ENCODE measurements at regions not wholly inside any gene's neighbourhood (a gene's known extent, or its start where the extent isn't known, plus 50 kb on each side); places are given as distances from the start of the nearest gene placed in this dataset.
"Not testable (repeated sequence)": the region's sequence is repeated elsewhere in the genome, so short reads cannot be mapped to it uniquely, and the experiment has no call there.

- Histone ChIP-seq H3K27ac (ENCODE audit: low read depth, low read length) (no peak overlapping the region), H3K36me3 (ENCODE audit: insufficient read depth, low read length) (no peaks in the 10 kb centered on the region), H3K4me1 (ENCODE audit: control insufficient read depth, insufficient read depth, low read length, unreplicated experiment) (no peaks in the 10 kb centered on the region), H3K27me3 (ENCODE audit: insufficient read depth, low read length) (no peaks in the 10 kb centered on the region), H3K79me2 (ENCODE audit: control insufficient read depth, insufficient read depth, low read length, unreplicated experiment) (no peaks in the 10 kb centered on the region), H3K4me3 (ENCODE audit: low read depth, low read length) (no peak overlapping the region), H2AFZ (ENCODE audit: low read length, unreplicated experiment) (no peak overlapping the region)
Measured at GRCh38 chr4:156303708-156304107, 350.0 kb upstream of the CTSO start.

GRCh38 chr4:156298230-156298629, 344.6 kb upstream of the CTSO start:
- no peaks in the 10 kb centered on the region for H3K36me3 ChIP-seq (ENCODE audit: insufficient read depth, low read length)
- no peak overlapping the region for H2AFZ ChIP-seq (ENCODE audit: low read length, unreplicated experiment)
- H3K79me2 ChIP-seq (ENCODE audit: control insufficient read depth, insufficient read depth, low read length, unreplicated experiment) = no peaks in the 10 kb centered on the region
- H3K4me1 ChIP-seq (ENCODE audit: control insufficient read depth, insufficient read depth, low read length, unreplicated experiment) = peaks cover 28% of the 10 kb centered on the region
- no peak overlapping the region for H3K4me3 ChIP-seq (ENCODE audit: low read depth, low read length)
- peak overlapping the region; percentile 73 for H3K27ac ChIP-seq (ENCODE audit: low read depth, low read length)
- H3K27me3 ChIP-seq (ENCODE audit: insufficient read depth, low read length) = no peaks in the 10 kb centered on the region

GRCh38 chr4:156295676-156296195, 342.1 kb upstream of the CTSO start:
- Histone ChIP-seq H3K36me3 (ENCODE audit: insufficient read depth, low read length) (no peaks in the 10 kb centered on the region), H3K4me3 (ENCODE audit: low read depth, low read length) (no peak overlapping the region), H3K27me3 (ENCODE audit: insufficient read depth, low read length) (no peaks in the 10 kb centered on the region), H3K4me1 (ENCODE audit: control insufficient read depth, insufficient read depth, low read length, unreplicated experiment) (peaks cover 40% of the 10 kb centered on the region), H3K27ac (ENCODE audit: low read depth, low read length) (no peak overlapping the region), H3K79me2 (ENCODE audit: control insufficient read depth, insufficient read depth, low read length, unreplicated experiment) (no peaks in the 10 kb centered on the region), H2AFZ (ENCODE audit: low read length, unreplicated experiment) (no peak overlapping the region)

- Histone ChIP-seq H3K27ac (ENCODE audit: low read depth, low read length) (peak overlapping the region; percentile 73), H2AFZ (ENCODE audit: low read length, unreplicated experiment) (no peak overlapping the region)
Measured at GRCh38 chr4:156294577-156294976, 340.9 kb upstream of the CTSO start.

GRCh38 chr4:156293657-156294297, 340.1 kb upstream of the CTSO start:
- Histone ChIP-seq H3K36me3 (ENCODE audit: insufficient read depth, low read length) (no peaks in the 10 kb centered on the region), H2AFZ (ENCODE audit: low read length, unreplicated experiment) (no peak overlapping the region), H3K27ac (ENCODE audit: low read depth, low read length) (peak overlapping the region; percentile 73), H3K4me3 (ENCODE audit: low read depth, low read length) (peak overlapping the region; percentile 10), H3K79me2 (ENCODE audit: control insufficient read depth, insufficient read depth, low read length, unreplicated experiment) (no peaks in the 10 kb centered on the region), H3K27me3 (ENCODE audit: insufficient read depth, low read length) (no peaks in the 10 kb centered on the region), H3K4me1 (ENCODE audit: control insufficient read depth, insufficient read depth, low read length, unreplicated experiment) (peaks cover 40% of the 10 kb centered on the region)

More at GRCh38 chr4:156294577-156294976, 340.9 kb upstream of the CTSO start:
- Histone ChIP-seq H3K27me3 (ENCODE audit: insufficient read depth, low read length) (no peaks in the 10 kb centered on the region), H3K79me2 (ENCODE audit: control insufficient read depth, insufficient read depth, low read length, unreplicated experiment) (no peaks in the 10 kb centered on the region), H3K36me3 (ENCODE audit: insufficient read depth, low read length) (no peaks in the 10 kb centered on the region), H3K4me3 (ENCODE audit: low read depth, low read length) (peak overlapping the region; percentile 10), H3K4me1 (ENCODE audit: control insufficient read depth, insufficient read depth, low read length, unreplicated experiment) (peaks cover 40% of the 10 kb centered on the region)

GRCh38 chr4:156291317-156291716, 337.7 kb upstream of the CTSO start:
- H3K27me3 ChIP-seq (ENCODE audit: insufficient read depth, low read length) = no peaks in the 10 kb centered on the region
- no peaks in the 10 kb centered on the region for H3K36me3 ChIP-seq (ENCODE audit: insufficient read depth, low read length)
- H2AFZ ChIP-seq (ENCODE audit: low read length, unreplicated experiment) = no peak overlapping the region
- peaks cover 32% of the 10 kb centered on the region for H3K4me1 ChIP-seq (ENCODE audit: control insufficient read depth, insufficient read depth, low read length, unreplicated experiment)
- H3K79me2 ChIP-seq (ENCODE audit: control insufficient read depth, insufficient read depth, low read length, unreplicated experiment) = no peaks in the 10 kb centered on the region
- H3K4me3 ChIP-seq (ENCODE audit: low read depth, low read length) = no peak overlapping the region
- H3K27ac ChIP-seq (ENCODE audit: low read depth, low read length) = peak overlapping the region; percentile 51

- Histone ChIP-seq H3K79me2 (ENCODE audit: control insufficient read depth, insufficient read depth, low read length, unreplicated experiment) (no peaks in the 10 kb centered on the region), H3K27ac (ENCODE audit: low read depth, low read length) (no peak overlapping the region), H3K27me3 (ENCODE audit: insufficient read depth, low read length) (no peaks in the 10 kb centered on the region)
Measured at GRCh38 chr4:156290811-156291210, 337.1 kb upstream of the CTSO start.

GRCh38 chr4:156290026-156290425, 336.4 kb upstream of the CTSO start:
- H3K4me1 ChIP-seq (ENCODE audit: control insufficient read depth, insufficient read depth, low read length, unreplicated experiment) = peaks cover 23% of the 10 kb centered on the region
- not testable (repeated sequence) for H3K27ac ChIP-seq (ENCODE audit: low read depth, low read length); H3K36me3 ChIP-seq (ENCODE audit: insufficient read depth, low read length); H2AFZ ChIP-seq (ENCODE audit: low read length, unreplicated experiment); H3K79me2 ChIP-seq (ENCODE audit: control insufficient read depth, insufficient read depth, low read length, unreplicated experiment); H3K4me3 ChIP-seq (ENCODE audit: low read depth, low read length); H3K27me3 ChIP-seq (ENCODE audit: insufficient read depth, low read length)

More at GRCh38 chr4:156290811-156291210, 337.1 kb upstream of the CTSO start:
- H2AFZ ChIP-seq (ENCODE audit: low read length, unreplicated experiment) = peak overlapping the region; percentile 27
- H3K4me1 ChIP-seq (ENCODE audit: control insufficient read depth, insufficient read depth, low read length, unreplicated experiment) = peaks cover 31% of the 10 kb centered on the region
- no peaks in the 10 kb centered on the region for H3K36me3 ChIP-seq (ENCODE audit: insufficient read depth, low read length)
- H3K4me3 ChIP-seq (ENCODE audit: low read depth, low read length) = no peak overlapping the region

GRCh38 chr4:156280686-156281085, 327.0 kb upstream of the CTSO start:
- Histone ChIP-seq H3K79me2 (ENCODE audit: control insufficient read depth, insufficient read depth, low read length, unreplicated experiment) (no peaks in the 10 kb centered on the region), H3K36me3 (ENCODE audit: insufficient read depth, low read length) (no peaks in the 10 kb centered on the region), H3K4me3 (ENCODE audit: low read depth, low read length) (no peak overlapping the region), H3K27ac (ENCODE audit: low read depth, low read length) (no peak overlapping the region), H3K4me1 (ENCODE audit: control insufficient read depth, insufficient read depth, low read length, unreplicated experiment) (no peaks in the 10 kb centered on the region), H2AFZ (ENCODE audit: low read length, unreplicated experiment) (no peak overlapping the region), H3K27me3 (ENCODE audit: insufficient read depth, low read length) (no peaks in the 10 kb centered on the region)

GRCh38 chr4:156265407-156265806, 311.7 kb upstream of the CTSO start:
- Histone ChIP-seq H2AFZ (ENCODE audit: low read length, unreplicated experiment) (no peak overlapping the region), H3K27me3 (ENCODE audit: insufficient read depth, low read length) (no peaks in the 10 kb centered on the region), H3K4me3 (ENCODE audit: low read depth, low read length) (no peak overlapping the region), H3K79me2 (ENCODE audit: control insufficient read depth, insufficient read depth, low read length, unreplicated experiment) (no peaks in the 10 kb centered on the region), H3K27ac (ENCODE audit: low read depth, low read length) (no peak overlapping the region), H3K4me1 (ENCODE audit: control insufficient read depth, insufficient read depth, low read length, unreplicated experiment) (no peaks in the 10 kb centered on the region), H3K36me3 (ENCODE audit: insufficient read depth, low read length) (no peaks in the 10 kb centered on the region)

- Histone ChIP-seq H3K27ac (ENCODE audit: low read depth, low read length) (no peak overlapping the region), H3K27me3 (ENCODE audit: insufficient read depth, low read length) (no peaks in the 10 kb centered on the region), H3K36me3 (ENCODE audit: insufficient read depth, low read length) (no peaks in the 10 kb centered on the region), H3K4me3 (ENCODE audit: low read depth, low read length) (no peak overlapping the region), H2AFZ (ENCODE audit: low read length, unreplicated experiment) (no peak overlapping the region), H3K79me2 (ENCODE audit: control insufficient read depth, insufficient read depth, low read length, unreplicated experiment) (no peaks in the 10 kb centered on the region), H3K4me1 (ENCODE audit: control insufficient read depth, insufficient read depth, low read length, unreplicated experiment) (no peaks in the 10 kb centered on the region)
Measured at GRCh38 chr4:156261230-156261629, 307.6 kb upstream of the CTSO start.
